NOMO-1 treated with DMSO at 0.1 percent for 48 hours (cell line): ENCODE measurements at regions not wholly inside any gene's neighbourhood (a gene's known extent, or its start where the extent isn't known, plus 50 kb on each side); places are given as distances from the start of the nearest gene placed in this dataset.
A peak's percentile ranks its signal among the peaks of the same experiment; 100 is the strongest.

Experiments used
- DNase-seq: peaks from one replicate; lab custom pipeline; 2025; ENCODE audit not compliant: unreplicated experiment; lab: John Stamatoyannopoulos, UW

DNA sequence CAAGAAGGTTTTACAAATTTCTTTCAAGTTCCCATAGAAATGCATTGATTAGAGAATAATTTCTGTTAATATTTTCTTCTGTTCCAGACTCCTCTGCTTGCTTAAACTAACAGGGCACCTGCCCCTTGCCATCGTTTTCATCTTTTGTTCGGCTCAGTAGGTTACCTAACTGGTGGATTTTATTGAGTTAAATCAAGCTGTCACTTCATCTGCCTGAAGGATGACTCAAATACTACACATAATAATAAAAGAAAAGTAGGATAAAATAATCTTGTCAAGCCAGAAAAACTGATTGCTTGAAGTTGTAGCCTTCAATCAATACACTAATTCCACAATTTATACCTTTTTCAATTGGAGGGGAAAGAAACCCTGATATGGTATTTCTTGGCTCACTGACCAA is 234.0 kb downstream of the NR4A2 start:
- DNase-seq, result no peak

DNA sequence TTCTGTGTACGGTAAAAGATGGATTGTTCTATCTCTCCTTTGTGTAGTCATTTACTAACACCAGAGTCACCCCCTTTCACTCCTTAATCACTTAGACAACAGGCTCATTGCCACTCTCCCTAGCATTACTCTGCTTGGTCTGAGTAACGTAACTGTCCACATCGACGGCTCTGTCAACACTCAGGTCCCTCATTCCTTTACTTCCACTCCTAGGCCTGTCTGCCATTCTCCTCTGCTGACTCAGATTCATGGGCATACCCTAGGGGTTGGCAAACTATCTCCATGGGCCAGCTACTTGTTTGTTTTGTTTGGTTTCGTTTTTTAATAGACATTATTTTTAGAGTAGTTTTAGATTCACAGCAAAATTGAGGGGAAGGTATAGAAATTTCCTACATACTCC is 243.9 kb downstream of the NR4A2 start:
- no peak for DNase-seq

DNA sequence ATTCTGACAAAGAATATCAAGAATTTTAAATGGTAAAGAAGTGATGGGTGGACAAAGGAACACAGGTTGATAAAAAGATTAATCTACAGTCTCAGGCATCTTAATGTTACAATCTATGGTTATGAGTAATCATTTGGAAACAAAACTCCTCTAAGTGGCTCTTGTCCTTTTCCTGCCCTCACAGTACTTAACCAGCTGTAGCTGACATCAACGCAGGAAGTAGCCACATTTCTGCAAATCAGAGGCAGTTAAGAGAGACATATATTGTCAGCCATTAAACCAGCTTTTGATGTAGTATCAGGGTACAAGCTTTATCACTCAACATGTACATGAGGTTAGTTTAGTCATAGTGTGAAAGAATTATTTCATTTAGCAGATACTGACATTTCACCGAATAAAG is 244.6 kb downstream of the NR4A2 start:
- DNase-seq, result no peak

DNA sequence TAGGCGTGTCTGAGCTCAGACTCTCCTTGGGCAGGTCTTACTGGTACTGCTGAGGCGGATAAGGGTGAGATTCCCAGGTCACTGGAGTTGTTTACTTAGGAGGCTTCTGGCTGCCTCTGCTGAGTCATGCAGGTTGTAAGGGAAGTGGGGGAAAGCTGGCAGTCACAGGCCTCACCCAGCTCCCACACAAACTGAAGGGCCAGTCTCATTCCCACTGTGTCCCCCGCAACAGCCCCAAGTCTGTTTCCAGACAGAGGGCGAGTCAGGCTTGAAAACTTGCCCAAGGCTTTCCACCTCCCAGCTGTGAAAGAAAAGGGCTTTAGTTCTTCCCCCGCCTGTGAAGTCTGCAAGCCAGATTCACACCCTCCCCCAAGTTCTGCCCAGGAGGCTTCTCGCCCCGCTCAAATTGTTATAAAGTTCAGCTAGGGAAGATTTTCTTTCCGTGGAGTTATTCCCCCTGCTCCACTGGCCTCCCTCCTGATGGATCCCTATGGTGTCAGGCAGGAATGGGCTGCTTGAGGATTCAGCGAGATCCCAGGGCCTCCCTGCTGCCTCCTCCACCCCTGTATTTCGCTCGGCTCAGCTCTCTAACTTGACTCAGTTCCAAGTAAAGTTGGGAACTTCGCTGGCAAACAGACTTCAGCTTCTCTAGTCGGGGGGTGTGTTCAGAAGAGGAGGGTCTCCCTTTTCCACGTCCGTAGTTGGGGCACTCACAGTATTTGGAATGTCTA is 248.6 kb downstream of the NR4A2 start:
- DNase-seq, result no peak

DNA sequence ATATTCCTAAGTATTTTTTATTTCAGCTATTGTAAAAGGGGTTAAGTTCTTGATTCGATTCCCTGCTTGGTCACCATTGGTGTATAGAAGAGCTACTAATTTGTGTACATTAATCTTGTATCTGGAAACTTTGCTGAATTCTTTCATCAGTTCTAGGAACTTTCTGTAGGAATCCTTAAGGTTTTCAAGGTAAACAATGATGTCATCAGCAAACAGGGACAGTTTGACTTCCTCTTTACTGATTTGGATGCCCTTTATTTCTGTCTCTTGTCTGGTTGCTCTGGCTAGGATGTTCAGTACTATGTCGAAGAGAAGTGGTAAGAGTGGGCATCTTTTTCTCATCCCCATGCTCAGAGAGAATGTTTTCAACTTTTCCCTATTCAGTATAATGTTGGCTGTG is 252.7 kb downstream of the NR4A2 start:
- no peak for DNase-seq

DNA sequence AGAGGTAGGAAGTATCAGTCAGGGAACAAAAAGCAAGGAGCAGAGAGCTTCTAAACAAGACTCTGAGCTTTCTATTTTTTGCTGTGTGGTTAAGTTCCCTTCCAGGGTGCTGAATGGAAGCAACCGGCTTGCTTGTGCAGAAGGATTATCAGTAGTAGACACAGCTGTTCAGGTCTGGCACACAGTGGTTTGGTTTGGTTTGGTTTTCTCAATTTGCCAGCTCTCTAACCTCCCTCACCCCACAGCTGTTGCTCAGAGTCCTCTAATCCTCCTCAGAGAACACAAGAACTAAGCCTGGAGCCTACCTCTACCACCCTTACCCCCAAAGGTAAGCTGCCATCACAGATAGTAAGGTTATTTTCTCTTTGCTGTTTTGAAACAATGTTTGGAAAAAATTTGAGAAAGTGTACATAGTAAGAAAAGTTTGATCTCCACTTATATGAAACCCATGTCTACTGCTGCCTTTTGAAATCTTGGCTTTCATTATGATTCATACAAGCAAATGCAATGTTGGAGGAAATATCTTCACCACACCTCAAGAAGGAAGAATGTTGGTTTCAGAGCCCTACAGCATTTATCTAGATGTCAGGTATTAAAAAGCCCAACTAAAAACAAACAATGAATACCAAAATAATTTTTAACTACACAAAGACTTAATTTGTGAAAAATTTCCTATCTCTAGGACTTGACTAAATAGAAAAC is 255.3 kb downstream of the NR4A2 start:
- DNase-seq, result no peak

DNA sequence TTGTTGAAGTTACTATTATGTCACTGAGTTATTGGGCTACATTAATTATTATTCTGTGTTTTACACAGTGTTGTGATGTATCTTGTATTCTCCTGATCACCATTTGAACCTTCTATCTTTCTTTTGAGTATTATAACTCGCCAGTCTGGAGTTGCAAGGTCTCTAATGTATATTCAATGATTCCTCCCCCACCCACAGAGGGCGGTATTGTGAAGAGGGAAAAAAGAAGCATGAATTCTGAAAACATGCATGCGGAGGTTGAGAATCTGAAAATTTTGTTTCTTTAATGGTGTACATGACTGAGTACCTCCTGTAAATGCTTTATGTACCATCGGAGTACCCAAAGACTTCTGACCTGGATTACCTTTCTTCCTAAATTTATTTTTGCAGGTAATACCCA is 266.6 kb downstream of the NR4A2 start:
- no peak for DNase-seq

DNA sequence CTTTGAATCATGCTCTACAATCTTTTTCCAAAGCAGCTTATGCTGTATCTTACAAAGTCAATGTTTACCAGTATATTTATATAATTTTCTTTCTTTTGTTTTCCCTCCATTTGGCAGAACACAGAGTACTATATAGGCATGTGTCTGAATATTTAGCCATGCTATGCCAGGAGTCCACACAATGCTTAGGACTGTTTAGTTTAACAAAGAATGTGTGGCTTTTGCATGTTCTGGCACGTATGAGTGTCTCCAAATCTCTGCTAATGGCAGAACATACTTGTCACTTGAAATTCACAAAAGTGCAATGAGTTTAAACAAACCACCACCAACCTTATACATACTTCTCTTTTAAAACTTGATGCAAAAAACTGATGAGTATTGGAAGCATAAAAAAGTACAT is 268.0 kb downstream of the NR4A2 start:
- no peak for DNase-seq

DNA sequence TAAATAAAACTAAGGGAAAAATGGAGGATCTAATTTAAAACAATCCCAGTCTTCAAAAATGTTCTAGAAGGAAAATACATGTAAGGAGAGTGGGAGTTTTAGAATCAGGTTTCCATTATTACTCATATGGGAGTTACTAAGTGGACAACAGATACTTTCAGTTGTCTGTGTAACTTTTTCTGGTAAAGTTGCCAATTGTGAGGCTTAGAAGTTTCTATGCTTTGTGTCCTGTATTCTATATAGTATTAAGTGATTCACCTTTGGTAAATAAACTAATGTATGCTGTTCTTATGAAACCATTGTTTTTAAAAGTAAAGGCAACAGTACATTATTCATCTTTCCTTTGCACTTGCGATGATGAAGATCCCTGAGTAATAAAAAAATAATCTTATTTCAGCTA is 274.9 kb downstream of the NR4A2 start:
- DNase-seq, result no peak

DNA sequence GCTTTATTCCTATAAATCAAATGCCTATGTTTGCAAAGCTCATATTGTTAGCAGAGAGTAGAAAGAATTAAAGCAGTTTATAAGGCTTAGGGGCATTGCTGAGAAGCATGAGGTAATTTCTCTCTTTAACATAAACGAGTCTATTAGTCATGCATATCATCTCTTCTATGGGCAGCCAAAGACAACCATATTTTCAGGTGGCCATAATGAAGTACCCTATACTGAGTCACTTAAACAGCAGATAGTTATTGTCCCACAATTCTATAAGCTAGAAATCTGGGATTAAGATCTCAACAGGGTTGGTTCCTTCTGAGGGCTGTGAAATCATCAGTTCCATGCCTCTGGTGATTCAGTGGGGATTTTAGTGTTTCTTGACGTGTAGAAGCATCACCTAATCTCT is 277.5 kb downstream of the NR4A2 start:
- no peak for DNase-seq

DNA sequence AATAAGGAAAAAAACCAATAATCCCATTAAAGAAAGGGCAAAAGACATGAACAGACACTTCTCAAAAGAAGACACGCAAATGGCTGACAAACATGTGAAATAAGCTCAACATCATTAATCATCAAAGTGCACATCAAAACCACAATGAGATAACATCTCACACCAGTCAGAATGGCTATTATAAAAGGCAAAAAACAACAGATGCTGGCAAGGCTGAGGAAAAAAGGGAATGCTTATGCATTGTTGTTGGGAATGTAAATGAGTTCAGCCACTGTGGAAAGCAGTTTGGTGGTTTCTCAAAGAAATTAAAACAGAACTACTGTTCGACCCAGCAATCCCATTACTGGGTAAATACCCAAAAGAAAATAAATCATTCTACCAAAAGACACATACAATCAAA is 285.6 kb downstream of the NR4A2 start:
- DNase-seq, result no peak

DNA sequence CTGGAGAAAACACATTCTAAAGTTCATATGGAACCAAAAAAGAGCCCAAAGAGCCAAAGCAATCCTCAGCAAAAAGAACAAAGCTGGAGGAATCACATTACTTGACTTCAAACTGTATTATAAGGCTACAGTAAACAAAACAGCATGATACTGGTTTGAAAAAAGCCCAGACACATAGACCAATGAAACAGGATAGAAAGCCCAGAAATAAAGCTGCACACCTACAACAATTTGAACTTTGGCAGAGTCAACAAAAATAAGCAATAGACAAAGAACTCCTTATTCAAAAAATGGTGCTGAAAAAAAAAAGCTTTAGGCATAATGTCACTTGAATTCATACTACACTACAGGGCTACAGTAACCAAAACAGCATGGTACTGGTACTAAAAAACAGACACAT is 289.6 kb downstream of the NR4A2 start:
- no peak for DNase-seq

DNA sequence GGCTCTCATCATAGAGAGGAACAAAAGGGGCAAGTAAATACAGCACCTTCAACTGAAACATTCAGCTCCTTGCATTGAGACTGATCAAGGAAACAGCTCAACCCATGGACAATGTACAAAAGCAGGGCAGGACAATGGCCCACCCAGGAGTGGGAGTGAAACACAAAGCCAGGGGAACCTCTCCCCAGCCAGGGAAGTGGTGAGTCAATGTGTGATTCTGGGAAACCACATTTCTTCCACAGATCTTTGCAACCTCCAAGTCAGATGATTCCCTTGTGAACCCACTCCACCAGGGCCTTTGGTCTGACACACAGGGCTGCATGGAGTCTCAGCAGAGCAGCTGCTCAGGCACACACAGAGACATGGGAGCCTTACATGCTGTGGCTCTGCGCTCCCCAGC is 294.5 kb downstream of the NR4A2 start:
- no peak for DNase-seq

DNA sequence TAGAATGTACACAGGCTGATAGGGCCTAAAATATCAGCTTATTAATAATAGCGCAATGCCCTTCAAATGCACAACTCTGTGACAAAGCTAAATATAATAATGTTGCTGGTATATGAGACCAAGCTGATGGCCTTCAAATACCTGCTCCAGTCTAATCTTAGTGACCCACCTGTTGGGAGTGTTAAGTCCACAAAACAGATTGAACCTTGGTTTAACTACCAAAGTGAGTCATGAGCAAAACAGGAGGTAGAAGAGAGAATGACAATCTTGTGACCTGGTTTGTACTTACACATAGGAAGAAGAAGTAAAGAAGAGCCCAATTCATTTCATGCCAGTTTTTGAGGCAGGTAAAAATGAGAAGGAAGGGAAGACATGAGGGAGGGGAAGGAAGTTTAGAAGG is 295.0 kb downstream of the NR4A2 start:
- no peak for DNase-seq

DNA sequence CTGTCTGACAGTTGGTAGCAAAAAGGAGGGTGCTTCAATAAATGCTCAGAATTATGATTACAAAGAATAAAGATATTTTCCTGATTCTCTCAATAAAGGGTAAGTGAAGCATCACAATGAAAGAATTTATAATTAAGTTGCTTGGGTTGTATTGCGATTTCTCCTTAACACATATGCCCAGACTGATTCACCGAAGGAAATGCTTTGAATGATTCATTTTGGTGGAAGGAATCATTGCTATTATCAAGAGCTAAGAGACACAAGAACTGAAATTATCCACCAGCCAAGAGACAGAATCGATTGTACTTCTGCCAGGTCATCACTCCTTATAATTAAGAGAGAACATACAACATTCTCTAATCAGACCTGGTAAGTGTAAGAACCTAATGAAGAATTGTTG is 301.4 kb downstream of the NR4A2 start:
- no peak for DNase-seq

DNA sequence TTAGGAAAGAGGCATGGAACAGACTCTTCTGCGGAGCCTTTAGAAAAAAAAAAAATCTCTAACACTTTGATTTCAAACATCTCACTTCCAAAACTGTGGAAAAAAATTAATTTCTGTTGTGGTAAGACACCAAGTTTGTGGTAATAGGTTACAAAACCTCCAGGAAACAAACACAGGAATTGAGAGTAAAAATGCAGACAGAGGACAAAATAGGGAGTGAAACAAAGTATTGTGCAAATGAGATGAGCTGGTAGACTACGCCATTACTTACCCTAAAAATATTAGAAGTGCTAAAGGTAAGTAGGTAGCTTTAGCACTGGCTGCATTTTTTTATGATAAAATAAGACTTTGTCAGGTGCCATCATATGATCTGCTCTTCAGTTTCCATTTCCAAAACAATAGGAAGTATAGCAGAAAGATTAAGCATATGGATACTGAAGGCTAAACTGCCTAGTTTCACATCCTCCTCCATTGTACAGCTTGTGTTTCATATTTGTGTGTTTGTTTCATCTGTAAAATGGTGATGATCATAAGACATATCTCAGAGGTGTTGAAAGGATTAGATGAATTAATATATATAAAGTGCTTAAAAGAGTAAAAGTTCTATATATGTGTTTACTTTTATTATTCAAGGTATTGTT is 309.2 kb downstream of the NR4A2 start:
- DNase-seq, result peak; percentile 78

DNA sequence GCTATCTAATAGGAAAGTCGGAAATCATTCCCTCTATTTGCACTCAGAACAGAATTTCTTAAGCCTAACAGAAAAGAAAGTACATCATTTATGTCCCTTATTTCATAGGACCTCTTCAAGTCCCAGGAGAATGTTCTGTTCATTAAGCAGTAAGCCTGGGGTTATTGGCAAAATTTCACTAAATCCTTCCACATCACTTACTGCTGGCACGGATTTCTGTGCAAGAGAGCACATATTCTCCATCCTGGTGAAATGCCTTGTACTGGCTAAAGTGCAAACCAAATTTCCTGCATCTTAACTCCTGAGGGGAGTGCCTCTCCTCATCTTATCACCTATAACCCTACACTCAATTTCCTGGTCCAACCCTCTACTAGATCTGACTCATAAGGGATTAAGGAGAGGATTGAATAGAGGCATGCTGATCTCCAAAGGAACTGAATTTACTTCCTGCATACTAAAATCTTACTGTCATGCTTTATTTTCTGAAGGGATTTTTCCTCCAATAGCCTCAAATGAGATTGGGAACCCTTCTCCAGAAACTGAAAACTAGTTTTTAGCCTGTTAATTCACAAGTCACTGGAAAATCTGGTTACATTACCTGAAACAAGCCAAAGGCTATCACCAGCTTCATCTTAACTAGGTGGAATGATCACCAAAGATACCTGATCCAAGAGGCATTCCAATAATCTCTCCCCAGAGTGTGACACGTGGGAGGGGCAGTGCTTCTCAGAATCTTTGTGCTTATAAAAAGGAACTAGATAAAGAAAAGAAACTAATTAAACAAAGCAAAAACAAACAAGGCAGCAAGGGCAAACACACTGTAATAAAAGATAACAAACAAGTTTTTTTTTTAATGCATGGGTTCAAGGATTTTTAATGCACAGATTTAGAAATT is 311.1 kb downstream of the NR4A2 start:
- no peak for DNase-seq

DNA sequence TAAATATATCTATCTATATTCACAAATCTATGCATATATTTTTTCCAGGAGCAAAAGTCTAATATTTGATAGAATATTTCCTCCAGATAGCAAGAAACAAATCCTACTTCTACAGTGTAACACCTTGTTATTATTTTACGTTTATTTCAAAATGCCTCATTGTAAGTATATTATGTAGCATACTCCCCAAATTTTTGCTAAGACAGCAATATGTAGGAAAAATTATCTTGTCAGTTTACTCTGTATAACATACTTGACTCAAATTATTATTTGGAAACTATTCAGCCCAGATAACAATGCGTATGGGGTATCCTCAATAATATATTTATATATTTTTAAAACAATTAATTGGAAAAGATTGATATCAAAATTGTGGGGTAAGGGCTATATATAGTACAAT is 313.2 kb downstream of the NR4A2 start:
- DNase-seq, result no peak

DNA sequence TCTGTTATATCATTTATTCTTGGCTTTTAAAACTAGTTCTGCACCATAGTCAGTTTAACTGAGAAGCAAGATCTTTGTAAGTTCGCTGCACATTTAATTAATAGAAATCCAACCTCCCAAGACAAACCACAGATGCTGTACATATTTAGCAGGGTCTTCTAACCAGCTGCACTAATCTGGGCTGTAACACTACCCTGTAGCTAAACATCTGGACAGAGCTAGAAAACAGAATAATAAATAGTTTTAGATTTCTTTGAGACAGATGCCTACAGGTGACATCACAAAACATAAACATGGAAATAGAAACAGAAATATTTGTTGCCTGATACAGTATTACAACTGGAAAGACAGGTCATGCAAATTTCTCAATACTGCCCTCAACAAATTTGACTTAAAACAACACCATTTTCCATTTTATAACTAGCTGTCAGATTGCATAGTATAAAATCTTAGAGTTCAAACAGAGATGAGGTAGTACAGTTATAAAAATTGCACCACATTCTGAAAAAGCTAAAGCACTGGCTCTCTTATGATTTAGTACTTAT is 315.1 kb downstream of the NR4A2 start:
- no peak for DNase-seq

DNA sequence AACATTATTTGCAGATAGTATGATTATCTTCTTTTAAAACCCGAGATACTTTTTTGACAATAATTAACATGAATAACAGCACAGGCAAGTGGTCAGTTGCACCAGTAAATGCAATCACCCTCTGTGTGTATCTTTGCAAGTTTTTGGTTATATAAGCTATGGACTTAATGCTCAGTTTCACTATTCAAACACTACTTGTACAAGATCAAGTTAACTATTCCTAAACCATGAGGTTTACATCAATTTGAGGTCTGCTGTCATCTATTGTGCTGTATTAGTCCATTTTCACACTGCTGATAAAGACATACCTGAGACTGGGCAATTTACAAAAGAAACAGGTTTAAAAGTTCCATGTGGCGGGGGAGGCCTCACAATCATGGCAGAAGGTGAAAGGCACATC is 323.2 kb downstream of the NR4A2 start:
- no peak for DNase-seq
